ENCODE measurements at regions not wholly inside any gene's neighbourhood (a gene's known extent, or its start where the extent isn't known, plus 50 kb on each side); places are given as distances from the start of the nearest gene placed in this dataset.

- DNase-seq, result no peak
Measured at GRCh38 chr14:87503711-87504110, 489.3 kb downstream of the GALC start.

- no peak for DNase-seq
Measured at GRCh38 chr14:87497301-87497700, 495.7 kb downstream of the GALC start.

- no peak for DNase-seq
Measured at GRCh38 chr14:87494010-87494409, 499.0 kb downstream of the GALC start.

GRCh38 chr14:87492561-87492960 is 500.4 kb downstream of the GALC start:
- peak; percentile 10 for DNase-seq

- DNase-seq, result no peak
Measured at GRCh38 chr14:87491816-87492215, 501.2 kb downstream of the GALC start.

- no peak for DNase-seq
Measured at GRCh38 chr14:87489196-87489819, 503.7 kb downstream of the GALC start.

GRCh38 chr14:87483271-87484260 is 509.4 kb downstream of the GALC start:
- DNase-seq, result no peak

GRCh38 chr14:87468531-87468930 is 524.5 kb downstream of the GALC start:
- no peak for DNase-seq

GRCh38 chr14:87467578-87467977 is 525.4 kb downstream of the GALC start:
- no peak for DNase-seq

- no peak for DNase-seq
Measured at GRCh38 chr14:87465770-87466169, 527.2 kb downstream of the GALC start.

- no peak for DNase-seq
Measured at GRCh38 chr14:87461704-87462103, 531.3 kb downstream of the GALC start.

- no peak for DNase-seq
Measured at GRCh38 chr14:87457720-87458119, 535.3 kb downstream of the GALC start.

- no peak for DNase-seq
Measured at GRCh38 chr14:87450193-87450592, 542.8 kb downstream of the GALC start.

GRCh38 chr14:87449016-87449415 is 544.0 kb downstream of the GALC start:
- DNase-seq, result no peak

- no peak for DNase-seq
Measured at GRCh38 chr14:87443787-87444186, 549.2 kb downstream of the GALC start.

GRCh38 chr14:87443039-87443438 is 549.9 kb downstream of the GALC start:
- no peak for DNase-seq

GRCh38 chr14:87437158-87437557 is 555.8 kb downstream of the GALC start:
- DNase-seq, result no peak

GRCh38 chr14:87434680-87435079 is 558.3 kb downstream of the GALC start:
- DNase-seq, result no peak

- no peak for DNase-seq
Measured at GRCh38 chr14:87434011-87434410, 559.0 kb downstream of the GALC start.

- DNase-seq, result no peak
Measured at GRCh38 chr14:87432698-87433097, 560.3 kb downstream of the GALC start.

- no peak for DNase-seq
Measured at GRCh38 chr14:87430810-87431209, 562.2 kb downstream of the GALC start.

- no peak for DNase-seq
Measured at GRCh38 chr14:87430214-87430613, 562.8 kb downstream of the GALC start.

- DNase-seq, result no peak
Measured at GRCh38 chr14:87419925-87420324, 573.1 kb downstream of the GALC start.

GRCh38 chr14:87411370-87411769 is 581.6 kb downstream of the GALC start:
- no peak for DNase-seq

All from NCI-H2171 (cell line).